TTC549 (cell line): ENCODE measurements at regions not wholly inside any gene's neighbourhood (a gene's known extent, or its start where the extent isn't known, plus 50 kb on each side); places are given as distances from the start of the nearest gene placed in this dataset.
"Not testable (repeated sequence)": the region's sequence is repeated elsewhere in the genome, so short reads cannot be mapped to it uniquely, and the experiment has no call there.

Source experiments
- FAIRE-seq: peaks from 2 replicates; lab custom pipeline; 2012; peaks lifted over from hg19 to GRCh38; lab: Jason Lieb, UNC

DNA sequence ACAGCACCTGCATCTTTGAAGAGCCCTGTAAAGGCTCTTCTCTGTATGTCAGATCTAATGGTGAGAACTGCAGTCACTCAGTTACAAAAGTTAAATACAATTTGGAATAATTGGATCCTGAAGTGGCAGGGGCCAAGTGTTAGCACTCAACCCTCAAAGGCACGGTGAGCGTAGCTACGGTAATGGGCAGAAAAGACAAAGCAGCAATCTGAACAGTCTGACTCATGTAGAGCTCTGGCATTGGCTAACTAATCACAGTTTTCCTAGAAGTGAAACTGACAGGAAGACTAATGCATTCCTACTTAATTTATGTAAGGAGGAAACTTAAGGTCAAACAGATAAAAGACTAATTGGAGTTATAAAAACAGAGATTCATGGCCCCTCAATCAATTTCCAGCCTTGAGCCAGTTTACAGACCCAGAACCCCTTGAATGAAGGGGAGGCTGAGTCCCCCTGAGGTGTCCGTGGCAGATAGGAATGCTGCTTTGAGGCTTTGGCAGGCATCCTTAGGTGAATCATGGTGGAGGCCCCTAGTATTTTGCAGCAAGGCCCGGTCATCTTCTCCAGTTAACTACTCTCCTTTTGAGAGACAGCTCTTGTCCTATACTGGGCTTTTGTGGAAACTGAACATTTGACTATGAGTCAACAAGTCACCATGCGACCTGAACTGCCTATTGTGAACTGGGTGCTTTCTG, 450.7 kb downstream of the ZNF33B start:
- not testable (repeated sequence) for FAIRE-seq

DNA sequence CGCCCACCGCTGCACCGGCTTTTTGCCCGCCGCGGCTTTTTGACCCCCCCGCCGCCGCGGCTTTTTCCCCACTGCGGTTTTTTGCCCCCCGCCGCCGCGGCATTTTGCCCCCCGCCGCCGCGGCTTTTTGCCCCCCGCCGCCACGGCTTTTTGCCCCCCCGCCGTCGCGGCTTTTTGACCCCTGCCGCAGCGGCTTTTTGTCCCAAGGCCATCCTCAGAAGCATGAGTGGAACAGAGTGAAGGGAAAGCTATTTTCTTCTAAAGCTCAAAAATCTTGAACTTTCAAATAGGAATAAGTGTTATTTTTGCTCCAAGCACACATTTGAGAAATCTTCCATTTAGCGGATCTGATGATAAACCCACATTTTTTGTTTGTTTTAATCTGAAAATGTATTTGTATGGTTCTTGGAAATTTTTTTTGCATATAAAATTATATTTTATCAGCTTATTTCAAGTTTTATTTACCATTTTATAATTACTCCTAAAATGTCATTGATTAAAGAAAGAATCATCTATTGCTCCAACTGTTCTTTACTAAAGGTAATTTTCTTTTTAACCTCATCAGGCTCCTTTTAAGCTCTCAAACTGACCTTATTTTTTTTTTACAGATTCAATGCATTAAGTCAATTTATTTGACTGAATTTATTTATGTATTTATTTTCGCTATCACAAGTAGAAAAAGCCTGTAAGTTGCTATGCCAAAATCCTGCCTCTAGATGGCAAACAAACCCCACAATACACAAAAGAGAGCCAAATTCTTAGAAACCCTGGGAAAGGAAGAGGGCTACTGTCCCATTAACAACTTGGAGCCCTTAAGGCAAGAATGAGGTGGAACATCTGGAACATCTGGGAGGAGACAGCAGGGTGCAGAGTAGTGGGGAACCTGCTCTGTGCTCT, 460.3 kb downstream of the ZNF33B start:
- FAIRE-seq: peak; percentile 77

GRCh38 chr10:42177077-42177792, 461.1 kb downstream of the ZNF33B start:
- no peak for FAIRE-seq

DNA sequence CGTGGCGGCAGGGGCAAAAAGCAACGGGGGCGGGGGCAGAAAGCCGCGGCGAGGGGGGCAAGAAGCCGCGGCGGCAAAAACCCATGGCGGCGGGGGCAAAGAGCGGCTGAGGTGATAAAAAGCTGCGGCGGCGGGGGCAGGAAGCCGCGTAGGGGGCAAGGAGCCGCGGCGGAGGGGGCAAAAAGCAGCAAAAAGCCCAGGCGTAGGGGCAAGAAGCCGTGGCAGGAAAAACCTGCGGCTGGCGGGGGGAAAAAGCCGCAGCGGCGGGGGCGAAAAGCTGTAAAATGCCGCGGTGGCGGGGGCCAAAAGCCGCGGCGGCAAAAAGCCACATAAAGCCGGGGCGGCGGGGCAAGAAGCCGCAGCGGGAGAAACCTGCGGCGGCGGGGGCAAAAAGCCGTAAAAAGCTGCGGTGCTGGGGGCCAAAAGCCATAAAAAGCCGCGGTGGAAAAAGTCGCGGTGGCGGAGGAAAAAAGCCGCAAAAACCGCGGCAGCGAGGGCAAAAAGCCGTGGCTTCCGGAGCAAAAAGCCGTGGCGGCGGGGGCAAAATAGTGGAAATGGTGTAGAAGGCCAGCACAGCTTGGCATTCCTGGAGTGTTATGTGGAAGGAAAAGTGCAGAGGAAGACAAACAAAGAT, 487.8 kb downstream of the ZNF33B start:
- no peak for FAIRE-seq

DNA sequence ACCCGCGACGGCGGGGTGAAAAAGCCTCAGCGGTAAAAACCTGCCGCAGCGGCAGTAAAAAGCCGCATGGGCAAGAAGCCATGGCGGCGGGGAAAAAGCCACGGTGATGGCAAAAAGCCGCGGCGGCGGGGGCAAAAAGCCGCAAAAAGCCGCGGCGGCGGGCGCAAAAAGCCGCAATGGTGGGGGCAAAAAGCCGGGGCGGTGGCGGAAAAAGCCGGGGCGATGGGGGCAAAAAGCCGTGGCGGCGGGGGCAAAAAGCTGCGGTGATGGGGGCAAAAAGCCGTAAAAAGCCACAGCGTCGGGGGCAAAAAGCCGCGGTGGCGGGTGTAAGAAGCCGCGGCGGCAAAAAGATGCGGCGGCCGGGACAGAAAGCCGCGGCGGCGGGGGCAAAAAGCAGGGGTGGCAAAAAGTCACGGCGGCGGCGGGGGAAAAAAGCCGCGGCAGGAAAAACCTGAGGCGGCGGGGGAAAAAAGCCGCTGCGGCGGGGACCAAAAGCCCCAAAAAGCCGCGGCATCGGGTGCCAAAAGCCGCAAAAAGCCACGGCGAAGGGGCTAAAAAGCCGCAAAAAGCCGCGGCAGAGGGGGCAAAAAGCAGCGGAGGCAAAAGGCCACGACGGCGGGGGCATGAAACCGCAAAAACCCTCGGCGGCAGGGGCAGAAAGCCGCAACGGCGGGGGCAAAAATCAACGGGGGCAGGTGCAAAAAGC, 488.5 kb downstream of the ZNF33B start:
- no peak for FAIRE-seq

- no peak for FAIRE-seq
These were observed 489.2 kb downstream of the ZNF33B start for GRCh38 chr10:42149027-42149700.

DNA sequence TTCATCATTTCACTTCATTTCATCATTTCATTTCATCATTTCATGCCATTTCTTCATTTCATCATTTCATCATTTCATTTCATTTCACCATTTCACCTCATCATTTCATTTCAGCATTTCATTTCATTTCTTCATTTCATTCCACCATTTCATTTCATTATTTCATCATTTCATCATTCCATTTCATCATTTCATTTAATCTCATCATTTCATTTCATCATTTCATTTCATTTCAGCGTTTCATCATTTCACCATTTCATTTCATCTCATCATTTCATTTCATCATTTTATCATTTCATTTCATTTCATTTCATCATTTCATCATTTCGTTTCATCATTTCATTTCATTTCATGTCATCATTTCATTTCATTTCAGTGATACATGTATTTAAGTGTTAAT, 492.2 kb downstream of the ZNF33B start:
- FAIRE-seq: not testable (repeated sequence)

GRCh38 chr10:42138023-42138422, 500.3 kb downstream of the ZNF33B start:
- not testable (repeated sequence) for FAIRE-seq

DNA sequence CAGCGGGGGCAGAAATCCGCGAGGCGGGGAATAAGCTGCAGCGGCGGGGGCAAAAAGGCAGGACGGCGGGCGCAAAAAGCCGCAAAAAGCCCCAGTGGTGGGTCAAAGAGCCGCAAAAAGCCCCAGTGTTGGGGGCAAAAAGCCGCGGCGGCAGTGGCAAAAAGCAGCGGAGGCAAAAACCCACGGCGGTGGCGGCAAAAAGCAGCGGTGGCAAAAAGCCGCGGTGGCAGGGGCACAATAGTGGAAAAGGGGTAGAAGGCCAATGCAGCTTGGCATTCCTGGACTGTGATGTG, 525.3 kb downstream of the ZNF33B start:
- FAIRE-seq: no peak

- FAIRE-seq: no peak
These were observed 525.8 kb downstream of the ZNF33B start for GRCh38 chr10:42112331-42113157.

GRCh38 chr10:42111661-42112330, 526.6 kb downstream of the ZNF33B start:
- no peak for FAIRE-seq

DNA sequence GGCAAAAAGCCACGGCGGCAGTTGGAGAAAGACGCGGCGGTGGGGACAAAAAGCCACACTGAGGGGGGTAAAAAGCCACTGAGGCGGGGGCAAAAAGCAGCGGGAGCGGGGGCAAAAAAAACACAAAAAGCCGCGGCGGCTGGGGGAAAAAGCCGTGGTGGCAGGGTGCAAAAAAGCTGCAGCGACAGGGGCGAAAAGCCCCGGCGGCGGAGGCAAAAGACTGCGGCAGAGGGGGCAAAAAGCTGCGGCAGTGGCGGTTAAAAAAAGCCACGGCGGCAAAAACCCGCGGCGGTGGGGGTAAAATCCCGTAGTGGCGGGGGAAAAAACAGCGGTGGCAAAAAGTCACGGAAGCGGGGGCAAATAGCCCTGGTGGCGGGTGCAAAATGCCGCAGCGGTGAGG, 527.3 kb downstream of the ZNF33B start:
- no peak for FAIRE-seq
